ENCODE measurements at regions not wholly inside any gene's neighbourhood (a gene's known extent, or its start where the extent isn't known, plus 50 kb on each side); places are given as distances from the start of the nearest gene placed in this dataset.
"Not testable (repeated sequence)": the region's sequence is repeated elsewhere in the genome, so short reads cannot be mapped to it uniquely, and the experiment has no call there.

DNA sequence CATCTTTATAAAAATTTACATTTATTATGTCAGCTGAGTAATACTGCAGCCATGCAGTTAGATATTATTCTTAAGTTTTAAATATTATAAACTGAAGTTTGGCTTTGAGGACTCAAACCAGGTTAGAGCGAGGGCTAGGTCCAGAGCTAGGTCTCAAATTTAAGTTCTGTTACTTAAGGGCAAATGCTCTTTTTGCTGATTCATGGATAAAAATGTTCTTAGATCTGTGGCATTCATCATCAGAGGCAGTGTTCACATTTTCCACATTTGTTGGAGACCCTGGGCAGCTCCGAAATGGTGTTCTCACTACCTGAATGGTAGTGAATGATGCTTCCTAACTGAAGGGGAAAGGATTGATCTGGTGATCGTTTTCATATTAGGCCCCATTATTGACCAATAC is 121.4 kb upstream of the MB21D2 start:
- WGBS, result 91% methylated on average over 3 of the region's 3 CpGs
- no peak overlapping the region for H3K27ac ChIP-seq
- DNase-seq (ENCODE audit: low spot score), result no peak
- H3K9me3 ChIP-seq, result no peaks in the 10 kb centered on the region
- no peaks in the 10 kb centered on the region for H3K4me1 ChIP-seq (replicated peaks)
- no peaks in the 10 kb centered on the region for H3K36me3 ChIP-seq
- intact Hi-C loops (cut with DNase I), result no loop called here
- H3K27me3 ChIP-seq (replicated peaks; ENCODE audit: insufficient read depth), result no peaks in the 10 kb centered on the region
- no peak for TF ChIP-seq POLR2A (IDR thresholded peaks at IDR 0.05)
- TF ChIP-seq, protein P1, sequence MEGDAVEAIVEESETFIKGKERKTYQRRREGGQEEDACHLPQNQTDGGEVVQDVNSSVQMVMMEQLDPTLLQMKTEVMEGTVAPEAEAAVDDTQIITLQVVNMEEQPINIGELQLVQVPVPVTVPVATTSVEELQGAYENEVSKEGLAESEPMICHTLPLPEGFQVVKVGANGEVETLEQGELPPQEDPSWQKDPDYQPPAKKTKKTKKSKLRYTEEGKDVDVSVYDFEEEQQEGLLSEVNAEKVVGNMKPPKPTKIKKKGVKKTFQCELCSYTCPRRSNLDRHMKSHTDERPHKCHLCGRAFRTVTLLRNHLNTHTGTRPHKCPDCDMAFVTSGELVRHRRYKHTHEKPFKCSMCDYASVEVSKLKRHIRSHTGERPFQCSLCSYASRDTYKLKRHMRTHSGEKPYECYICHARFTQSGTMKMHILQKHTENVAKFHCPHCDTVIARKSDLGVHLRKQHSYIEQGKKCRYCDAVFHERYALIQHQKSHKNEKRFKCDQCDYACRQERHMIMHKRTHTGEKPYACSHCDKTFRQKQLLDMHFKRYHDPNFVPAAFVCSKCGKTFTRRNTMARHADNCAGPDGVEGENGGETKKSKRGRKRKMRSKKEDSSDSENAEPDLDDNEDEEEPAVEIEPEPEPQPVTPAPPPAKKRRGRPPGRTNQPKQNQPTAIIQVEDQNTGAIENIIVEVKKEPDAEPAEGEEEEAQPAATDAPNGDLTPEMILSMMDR (IDR thresholded peaks at IDR 0.05), result no peak
- TF ChIP-seq POLR2AphosphoS5 (IDR thresholded peaks at IDR 0.05), result no peak
- no peak overlapping the region for H3K4me3 ChIP-seq

DNA sequence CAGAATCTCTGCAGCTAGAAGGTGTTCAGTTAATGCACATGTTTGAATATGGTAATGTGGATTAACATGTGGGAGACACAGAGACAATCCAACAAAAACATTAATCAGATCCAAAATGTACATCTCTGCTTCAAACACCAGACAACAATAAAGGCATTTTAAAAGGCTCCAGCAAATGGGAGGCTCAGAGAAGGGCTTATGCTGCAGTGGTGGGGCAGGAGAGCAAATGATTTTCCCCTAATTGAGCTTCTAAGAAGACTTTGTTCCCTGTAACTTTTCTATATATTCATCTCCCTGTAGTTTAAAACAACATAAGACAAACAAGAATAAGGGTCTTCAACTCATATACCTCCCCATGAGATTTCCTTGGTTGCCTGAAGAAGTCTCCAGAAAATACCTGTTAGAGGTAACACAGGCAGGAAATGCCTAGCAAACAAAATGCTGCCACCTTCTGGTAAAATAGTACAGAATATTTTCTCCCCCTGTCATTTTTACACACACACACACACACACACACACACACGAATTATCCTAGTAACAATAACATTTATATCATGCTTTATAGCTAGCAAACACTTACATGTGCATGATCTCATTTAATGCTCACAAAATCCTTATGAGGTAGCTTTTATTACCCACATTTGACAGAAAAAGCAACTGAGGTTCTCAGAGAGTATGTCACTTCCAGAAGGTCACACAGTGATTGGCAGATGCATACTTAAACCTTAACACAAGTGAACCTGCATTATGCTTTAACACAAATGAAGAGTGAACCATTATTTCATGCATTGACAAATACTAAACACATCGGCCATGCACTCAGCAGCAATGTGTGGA is 123.4 kb upstream of the MB21D2 start:
- TF ChIP-seq POLR2A (IDR thresholded peaks at IDR 0.05) (no peak), POLR2AphosphoS5 (IDR thresholded peaks at IDR 0.05) (no peak)
- TF ChIP-seq, protein P1 (IDR thresholded peaks at IDR 0.05), result peak in 3 of 4 experiments; percentile 55 to 66 (median 60)
- 43% methylated on average over 2 of the region's 2 CpGs for WGBS
- H3K27me3 ChIP-seq (replicated peaks; ENCODE audit: insufficient read depth), result no peaks in the 10 kb centered on the region
- no peaks in the 10 kb centered on the region for H3K4me1 ChIP-seq (replicated peaks)
- no peaks in the 10 kb centered on the region for H3K36me3 ChIP-seq
- no peak overlapping the region for H3K4me3 ChIP-seq
- peak; percentile 13 for DNase-seq (ENCODE audit: low spot score)
- intact Hi-C loops (cut with DNase I), result loop anchor here (2.0 kb wide), 1 partner anchor 226 kb away; no protein-coding TSS in a partner anchor
- no peaks in the 10 kb centered on the region for H3K9me3 ChIP-seq
- no peak overlapping the region for H3K27ac ChIP-seq

DNA sequence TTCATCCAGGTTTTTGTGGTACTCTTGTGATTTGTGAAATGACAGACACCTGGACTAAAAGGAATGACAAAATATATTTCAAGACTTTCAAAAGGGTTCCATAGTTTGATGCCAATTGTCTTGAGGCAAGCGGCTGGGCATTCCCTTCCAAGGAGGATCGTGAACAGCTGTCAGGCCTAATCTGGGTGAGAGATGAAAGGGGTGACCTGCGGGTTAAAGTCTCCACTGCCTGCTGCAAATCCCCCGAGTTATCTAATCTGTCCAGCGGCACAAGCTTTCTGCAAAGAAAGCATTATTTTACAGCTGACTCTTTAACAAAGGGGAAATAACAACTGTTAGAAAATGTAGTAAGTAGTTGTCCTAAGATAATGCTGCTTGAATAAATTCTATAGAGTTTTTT is 128.7 kb upstream of the MB21D2 start:
- TF ChIP-seq POLR2A (IDR thresholded peaks at IDR 0.05) (no peak), POLR2AphosphoS5 (IDR thresholded peaks at IDR 0.05) (no peak)
- TF ChIP-seq, protein P1 (IDR thresholded peaks at IDR 0.05), result no peak
- H3K9me3 ChIP-seq, result no peaks in the 10 kb centered on the region
- no peak overlapping the region for H3K27ac ChIP-seq
- intact Hi-C loops (cut with DNase I), result no loop called here
- WGBS, result 57% methylated on average over 5 of the region's 5 CpGs
- H3K4me3 ChIP-seq, result no peak overlapping the region
- no peaks in the 10 kb centered on the region for H3K36me3 ChIP-seq
- no peaks in the 10 kb centered on the region for H3K4me1 ChIP-seq (replicated peaks)
- no peak for DNase-seq (ENCODE audit: low spot score)
- no peaks in the 10 kb centered on the region for H3K27me3 ChIP-seq (replicated peaks; ENCODE audit: insufficient read depth)

DNA sequence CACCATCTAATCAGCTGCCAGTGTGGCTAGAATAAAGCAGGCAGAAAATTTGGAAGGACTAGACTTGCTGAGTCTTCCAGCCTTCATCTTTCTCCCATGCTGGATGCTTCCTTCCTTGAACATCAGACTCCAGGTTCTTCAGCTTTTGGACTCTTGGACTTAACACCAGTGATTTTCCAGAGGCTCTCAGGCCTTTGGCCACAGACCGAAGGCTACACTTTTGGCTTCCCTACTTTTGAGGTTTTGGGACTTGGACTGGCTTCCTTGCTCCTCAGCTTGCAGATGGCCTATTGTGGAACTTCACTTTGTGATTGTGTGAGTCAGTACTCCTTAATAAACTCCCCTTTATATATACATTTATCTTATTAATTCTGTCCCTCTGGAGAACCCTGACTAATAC is 129.8 kb upstream of the MB21D2 start:
- H3K9me3 ChIP-seq; H3K27ac ChIP-seq; H3K36me3 ChIP-seq; H3K4me3 ChIP-seq; DNase-seq (ENCODE audit: low spot score); H3K4me1 ChIP-seq (replicated peaks); H3K27me3 ChIP-seq (replicated peaks; ENCODE audit: insufficient read depth); intact Hi-C loops (cut with DNase I): not testable (repeated sequence)
- 0% methylated on average over 1 of the region's 1 CpG for WGBS

DNA sequence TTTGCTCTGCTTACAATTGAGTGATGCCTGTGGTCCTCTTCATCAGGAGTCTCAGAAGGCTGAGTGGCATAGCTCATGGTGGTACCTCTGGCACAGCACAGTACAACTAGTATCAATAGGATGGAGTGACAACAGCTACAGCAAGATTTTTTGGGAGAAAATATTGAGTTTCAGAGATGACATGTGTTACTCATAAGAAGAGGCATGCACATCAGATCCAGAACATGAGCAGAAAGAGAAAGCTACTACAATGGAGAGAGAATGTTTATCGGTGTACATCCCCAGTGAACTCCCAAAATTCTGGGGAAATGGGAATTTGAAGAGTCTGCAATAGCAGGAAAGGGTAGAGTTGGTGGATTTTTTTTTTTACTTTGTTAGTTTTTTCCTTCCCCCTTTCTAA is 130.5 kb upstream of the MB21D2 start:
- intact Hi-C loops (cut with DNase I), result no loop called here
- no peaks in the 10 kb centered on the region for H3K9me3 ChIP-seq

More for the DNA sequence above, 130.5 kb upstream of the MB21D2 start:
- WGBS, result 88% methylated on average over 1 of the region's 1 CpG
- no peaks in the 10 kb centered on the region for H3K27me3 ChIP-seq (replicated peaks; ENCODE audit: insufficient read depth)
- no peak overlapping the region for H3K4me3 ChIP-seq
- TF ChIP-seq, protein P1 (IDR thresholded peaks at IDR 0.05), result no peak
- no peak for TF ChIP-seq POLR2A (IDR thresholded peaks at IDR 0.05)
- no peak for TF ChIP-seq POLR2AphosphoS5 (IDR thresholded peaks at IDR 0.05)
- DNase-seq (ENCODE audit: low spot score), result no peak
- no peak overlapping the region for H3K27ac ChIP-seq
- H3K4me1 ChIP-seq (replicated peaks), result no peaks in the 10 kb centered on the region
- H3K36me3 ChIP-seq, result no peaks in the 10 kb centered on the region

All from prostate gland (tissue), 2 donors.